22Rv1 (cell line): ENCODE measurements at regions not wholly inside any gene's neighbourhood (a gene's known extent, or its start where the extent isn't known, plus 50 kb on each side); places are given as distances from the start of the nearest gene placed in this dataset.

Source experiments
- ZFX ChIP-seq: fragments of 450-650 bp; IDR thresholded peaks from 2 replicates; pipeline ENCODE4 v1.6.1; 2017; ENCODE audit warnings: antibody characterized with exemption, borderline replicate concordance
- TF ChIP-seq, protein P1 (sequence below): fragments of 450-650 bp; IDR thresholded peaks from 2 replicates; pipeline ENCODE4 v1.5.1; 2017; ENCODE audit warnings: mild to moderate bottlenecking

DNA sequence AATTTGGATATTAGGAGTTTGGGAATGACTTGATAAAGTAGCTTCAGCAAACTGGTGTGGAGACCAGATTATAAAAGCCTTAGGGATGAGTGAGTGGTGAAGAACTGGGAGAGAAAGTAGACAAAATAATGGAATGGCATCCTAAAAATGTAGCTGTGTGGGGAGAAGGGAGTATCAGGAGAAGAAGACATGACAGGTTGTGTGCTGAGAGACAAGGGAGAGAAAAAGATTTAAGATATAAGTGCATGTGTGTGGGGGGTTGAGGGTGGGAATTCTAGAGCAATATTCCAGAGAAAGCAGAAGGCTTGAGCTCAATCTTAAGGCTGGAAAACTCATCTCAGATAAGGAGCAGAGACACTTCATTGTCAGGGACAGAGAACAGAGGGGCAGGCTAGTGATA lies 159.5 kb downstream of the HNMT start:
- TF ChIP-seq, protein P1, sequence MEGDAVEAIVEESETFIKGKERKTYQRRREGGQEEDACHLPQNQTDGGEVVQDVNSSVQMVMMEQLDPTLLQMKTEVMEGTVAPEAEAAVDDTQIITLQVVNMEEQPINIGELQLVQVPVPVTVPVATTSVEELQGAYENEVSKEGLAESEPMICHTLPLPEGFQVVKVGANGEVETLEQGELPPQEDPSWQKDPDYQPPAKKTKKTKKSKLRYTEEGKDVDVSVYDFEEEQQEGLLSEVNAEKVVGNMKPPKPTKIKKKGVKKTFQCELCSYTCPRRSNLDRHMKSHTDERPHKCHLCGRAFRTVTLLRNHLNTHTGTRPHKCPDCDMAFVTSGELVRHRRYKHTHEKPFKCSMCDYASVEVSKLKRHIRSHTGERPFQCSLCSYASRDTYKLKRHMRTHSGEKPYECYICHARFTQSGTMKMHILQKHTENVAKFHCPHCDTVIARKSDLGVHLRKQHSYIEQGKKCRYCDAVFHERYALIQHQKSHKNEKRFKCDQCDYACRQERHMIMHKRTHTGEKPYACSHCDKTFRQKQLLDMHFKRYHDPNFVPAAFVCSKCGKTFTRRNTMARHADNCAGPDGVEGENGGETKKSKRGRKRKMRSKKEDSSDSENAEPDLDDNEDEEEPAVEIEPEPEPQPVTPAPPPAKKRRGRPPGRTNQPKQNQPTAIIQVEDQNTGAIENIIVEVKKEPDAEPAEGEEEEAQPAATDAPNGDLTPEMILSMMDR: no peak
- TF ChIP-seq ZFX: no peak
